Mucosa of rectum (tissue), 2 donors: ENCODE measurements at regions not wholly inside any gene's neighbourhood (a gene's known extent, or its start where the extent isn't known, plus 50 kb on each side); places are given as distances from the start of the nearest gene placed in this dataset.

Experiments
- H3K27ac ChIP-seq, 2 donors: one replicate each; pipeline ENCODE4 v1.7.0; 2013; ENCODE audit warnings: inconsistent platforms in 2 of 2, low read depth in 2 of 2, low read length in 2 of 2
- H3K27me3 ChIP-seq, 2 donors: one replicate each; pipeline ENCODE4 v1.7.0; 2013; ENCODE audit warnings: low read length in 2 of 2; ENCODE audit not compliant: control insufficient read depth in 2 of 2, insufficient read depth in 2 of 2
- H3K36me3 ChIP-seq, 2 donors: one replicate each; pipeline ENCODE4 v1.7.0; 2013; ENCODE audit warnings: low read length in 2 of 2; ENCODE audit not compliant: control insufficient read depth in 2 of 2, insufficient read depth in 2 of 2
- H3K4me1 ChIP-seq, 2 donors: one replicate each; pipeline ENCODE4 v1.7.0; 2013; ENCODE audit warnings: low read length in 2 of 2, mild to moderate bottlenecking in 1 of 2; ENCODE audit not compliant: control insufficient read depth in 2 of 2, insufficient read depth in 2 of 2
- H3K4me3 ChIP-seq, 2 donors: one replicate each; pipeline ENCODE4 v1.7.0; 2013; ENCODE audit warnings: low read length in 2 of 2
- H3K9ac ChIP-seq, 2 donors: one replicate each; pipeline ENCODE4 v1.7.0; 2013; ENCODE audit warnings: low read length in 2 of 2, low read depth in 1 of 2, mild to moderate bottlenecking in 1 of 2
- H3K9me3 ChIP-seq, 2 donors: one replicate each; pipeline ENCODE4 v1.7.0; 2013; ENCODE audit warnings: low read length in 2 of 2; ENCODE audit not compliant: control insufficient read depth in 2 of 2
- donor health status: healthy.
- donor health status: Normal muscosa, but diverticular disease.

DNA sequence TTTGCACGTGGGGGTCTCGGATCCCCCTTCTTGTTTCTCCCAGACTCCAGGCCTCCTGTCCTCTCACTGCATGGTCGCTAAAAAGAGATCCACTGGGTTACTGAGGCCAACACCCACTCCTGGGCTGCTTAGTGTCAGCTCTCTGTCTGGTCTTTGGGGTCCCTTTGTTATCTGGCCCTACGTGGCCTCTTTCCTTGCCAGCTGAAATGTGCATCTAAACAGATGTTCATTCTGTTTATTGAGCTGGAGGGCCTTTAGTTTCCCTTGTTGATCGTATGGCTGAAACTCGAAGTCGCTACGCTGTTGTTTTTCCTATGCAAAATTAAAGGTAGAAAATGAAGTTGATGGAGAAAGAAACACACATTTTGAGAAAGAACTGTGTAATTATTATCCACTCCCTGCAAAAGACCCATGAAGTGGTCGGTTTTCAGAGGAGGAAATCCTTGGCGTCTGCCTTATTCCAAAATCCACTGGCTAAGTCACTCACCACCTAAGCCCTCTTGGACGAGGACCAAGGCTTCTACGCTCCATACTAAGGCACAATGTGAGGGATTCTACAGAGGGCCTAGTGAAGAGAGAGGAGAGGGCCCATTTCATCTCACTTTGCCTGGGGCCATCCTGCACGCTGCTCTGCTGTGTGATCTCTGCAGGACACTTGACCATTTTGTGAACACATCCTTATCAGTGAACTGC, 105.3 kb downstream of the GLI2 start:
- H3K4me3 ChIP-seq = no peak overlapping the region

DNA sequence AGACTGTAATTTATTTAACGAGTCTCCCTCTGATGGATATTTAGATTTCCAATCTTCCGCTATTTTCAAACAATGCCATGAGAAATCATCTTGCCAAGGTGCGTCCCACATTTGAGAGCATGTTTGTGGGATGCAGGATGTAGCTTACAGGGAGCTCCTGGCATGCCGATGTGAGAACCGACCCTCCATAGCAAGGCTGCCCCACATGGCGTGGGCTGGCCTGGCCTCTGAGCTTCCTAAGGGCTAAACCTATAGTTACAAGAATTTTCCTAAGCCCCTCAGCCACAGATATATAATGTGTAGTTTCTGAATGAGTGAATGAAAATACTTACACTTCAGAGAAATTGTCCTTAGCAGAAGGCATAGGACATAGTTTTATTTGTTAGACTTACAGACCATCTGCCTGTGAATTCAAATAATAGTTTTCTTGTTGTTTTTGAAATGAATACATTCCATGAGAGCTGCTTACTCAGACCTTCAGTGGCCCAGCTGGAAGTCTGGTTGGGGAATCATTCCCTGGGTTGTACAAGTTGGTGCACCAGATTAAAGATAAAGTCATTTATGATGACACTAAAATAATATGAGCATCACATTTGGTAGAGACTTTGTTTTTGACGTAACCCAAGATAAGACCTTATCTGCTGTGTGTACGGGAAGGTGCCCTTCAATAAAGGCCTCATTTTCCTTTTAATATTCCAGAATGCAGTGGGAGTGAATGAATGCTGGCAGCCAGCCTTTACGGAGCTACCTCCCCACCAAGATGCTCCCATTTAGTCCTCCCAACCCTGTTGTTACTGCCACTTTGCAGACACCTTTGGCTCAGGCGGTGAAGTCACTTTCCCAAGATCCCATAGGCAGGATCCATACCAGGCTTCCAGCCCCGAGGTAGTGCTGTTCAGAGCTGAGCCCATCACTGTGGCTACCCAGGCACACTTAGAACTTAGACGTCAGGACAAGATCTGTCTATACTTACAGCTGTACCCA, 107.1 kb downstream of the GLI2 start:
- no peak overlapping the region for H3K27ac ChIP-seq
- no peak overlapping the region for H3K4me3 ChIP-seq
- no peaks in the 10 kb centered on the region for H3K36me3 ChIP-seq
- H3K4me1 ChIP-seq = no peaks in the 10 kb centered on the region
- H3K9me3 ChIP-seq = no peaks in the 10 kb centered on the region
- H3K27me3 ChIP-seq = peaks cover 0 to 9% of the 10 kb centered on the region in 2 donors
- H3K9ac ChIP-seq = no peak overlapping the region

More for the DNA sequence above, 105.3 kb downstream of the GLI2 start:
- Histone ChIP-seq H3K9ac (no peak overlapping the region), H3K27ac (no peak overlapping the region), H3K4me1 (no peaks in the 10 kb centered on the region), H3K9me3 (no peaks in the 10 kb centered on the region), H3K36me3 (no peaks in the 10 kb centered on the region), H3K27me3 (peaks cover 0 to 9% of the 10 kb centered on the region in 2 donors)

DNA sequence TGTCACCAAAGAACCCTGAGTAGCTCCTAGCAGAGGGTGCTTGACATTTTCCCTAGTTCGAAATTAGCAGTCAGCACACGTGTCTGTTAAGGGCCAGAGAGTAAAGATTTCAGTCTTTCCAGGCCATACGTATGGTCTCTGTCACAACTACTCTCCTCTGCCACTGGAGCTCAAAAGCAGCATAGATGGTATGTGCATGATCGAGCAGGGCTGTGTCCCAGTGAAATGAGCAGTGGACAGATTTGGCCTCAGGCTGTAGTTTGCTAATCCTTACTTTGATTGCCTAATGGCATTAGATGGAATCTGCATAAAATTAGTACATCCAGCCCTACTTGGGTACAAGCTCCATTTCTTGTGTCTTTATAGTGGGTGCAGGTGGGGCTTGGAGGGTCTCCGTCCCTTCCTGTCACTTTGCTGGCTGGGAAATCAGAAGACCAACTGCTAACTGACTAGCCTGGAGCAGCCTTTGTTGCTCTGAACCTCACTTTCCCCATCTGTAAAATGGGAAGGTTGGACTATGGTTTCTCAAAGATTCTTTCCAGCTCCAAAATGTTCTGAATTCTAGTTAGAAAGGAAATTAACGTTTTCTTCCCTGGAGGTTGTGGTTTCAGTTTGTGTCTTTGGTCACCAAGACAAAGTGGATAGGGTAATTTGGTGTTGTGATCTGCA, 108.5 kb downstream of the GLI2 start:
- Histone ChIP-seq H3K4me3 (no peak overlapping the region), H3K9me3 (no peaks in the 10 kb centered on the region), H3K27me3 (peaks cover 0 to 9% of the 10 kb centered on the region in 2 donors), H3K27ac (no peak overlapping the region), H3K4me1 (no peaks in the 10 kb centered on the region), H3K9ac (no peak overlapping the region), H3K36me3 (no peaks in the 10 kb centered on the region)

DNA sequence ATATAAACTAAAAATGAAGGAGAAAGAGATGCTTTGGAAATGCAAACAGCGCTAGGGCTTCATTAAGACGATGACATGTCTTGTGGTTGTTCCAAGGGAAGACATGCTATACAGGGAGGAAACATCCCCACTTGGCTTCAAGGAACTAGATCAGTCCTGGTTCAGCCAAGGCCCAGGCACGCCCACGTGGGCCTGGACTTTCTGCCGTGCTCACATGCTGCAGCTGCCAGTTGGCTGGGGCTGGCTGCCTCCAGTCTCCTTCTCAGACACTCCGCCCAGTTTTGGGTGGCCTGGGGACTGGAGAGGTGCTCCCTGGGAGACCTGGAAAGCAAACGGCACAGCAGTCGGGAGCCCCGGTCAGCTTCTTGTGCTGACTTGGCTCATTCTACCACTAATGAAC, 109.6 kb downstream of the GLI2 start:
- no peak overlapping the region for H3K4me3 ChIP-seq
- H3K36me3 ChIP-seq = no peaks in the 10 kb centered on the region
- no peaks in the 10 kb centered on the region for H3K9me3 ChIP-seq
- no peaks in the 10 kb centered on the region for H3K4me1 ChIP-seq
- H3K27ac ChIP-seq = no peak overlapping the region
- H3K27me3 ChIP-seq = peaks cover 0 to 9% of the 10 kb centered on the region in 2 donors
- H3K9ac ChIP-seq = no peak overlapping the region

DNA sequence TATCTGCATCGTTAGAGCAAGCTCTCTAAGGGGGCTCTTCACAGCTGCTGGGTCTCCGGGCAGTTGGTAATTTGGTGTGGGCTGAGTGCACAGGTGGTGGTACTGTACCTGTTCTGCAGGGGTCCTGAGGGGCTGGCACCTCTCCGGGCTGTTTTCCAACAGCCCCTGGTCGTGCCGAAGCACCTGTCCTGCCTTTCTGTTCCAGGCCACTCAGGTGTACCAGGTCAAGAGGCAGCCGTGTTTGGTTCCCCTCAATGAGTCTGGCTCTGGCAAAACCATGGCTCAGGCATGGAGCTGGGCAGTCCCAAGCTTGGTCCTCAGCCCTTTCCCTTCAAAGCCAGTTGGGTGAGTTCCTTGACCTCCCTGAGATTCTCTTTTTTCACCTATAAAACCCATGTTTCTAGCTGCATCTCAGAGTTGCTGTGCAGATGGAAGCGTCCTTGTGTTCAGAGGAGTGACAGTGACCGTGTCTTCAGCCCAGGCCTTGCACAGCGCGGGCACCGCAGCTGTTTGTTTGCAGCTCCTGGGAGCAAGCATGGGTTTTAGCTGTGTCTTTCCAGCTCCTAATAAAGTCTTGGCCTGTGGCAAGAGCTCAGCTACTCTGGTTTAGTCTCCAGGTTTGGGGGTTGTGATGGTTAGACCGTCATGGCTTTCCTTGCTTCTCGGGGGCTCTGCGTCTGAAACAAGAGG, 110.9 kb downstream of the GLI2 start:
- Histone ChIP-seq H3K4me3 (no peak overlapping the region), H3K4me1 (no peaks in the 10 kb centered on the region), H3K36me3 (no peaks in the 10 kb centered on the region), H3K27me3 (peaks cover 0 to under 1% of the 10 kb centered on the region in 2 donors), H3K9ac (no peak overlapping the region), H3K9me3 (no peaks in the 10 kb centered on the region), H3K27ac (no peak overlapping the region)

DNA sequence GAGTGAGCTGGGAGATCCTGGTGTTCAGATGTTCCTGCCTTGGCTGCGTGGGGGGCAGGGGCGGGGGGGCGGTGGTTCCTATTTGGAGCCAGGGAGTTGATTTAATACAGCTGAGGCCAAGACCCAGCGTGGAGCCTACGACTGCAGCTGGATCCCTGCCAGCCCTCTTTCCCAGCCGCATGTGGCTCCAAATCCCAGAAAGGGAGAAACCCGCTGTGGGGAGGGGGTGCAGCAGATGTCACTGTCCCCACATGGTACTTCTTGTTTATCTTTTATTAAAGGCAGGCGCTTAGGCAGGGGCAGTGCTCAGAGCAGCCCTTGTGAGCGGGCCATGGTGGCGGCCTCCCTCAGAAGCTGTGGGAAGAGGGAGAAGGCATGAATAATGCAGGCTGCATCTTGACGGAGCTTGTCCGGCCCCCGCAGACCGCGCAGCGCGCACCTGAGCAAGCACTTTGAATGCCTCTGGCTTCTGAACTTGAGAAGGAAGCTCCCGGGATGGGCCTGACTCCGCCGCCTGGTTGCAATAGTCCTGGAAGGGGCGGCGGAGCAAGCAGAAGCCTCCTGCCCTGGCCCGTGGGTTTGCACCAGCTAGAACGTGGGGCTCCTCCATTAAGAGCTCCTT, 112.1 kb downstream of the GLI2 start:
- no peak overlapping the region for H3K4me3 ChIP-seq
- no peaks in the 10 kb centered on the region for H3K4me1 ChIP-seq
- H3K36me3 ChIP-seq = no peaks in the 10 kb centered on the region
- no peak overlapping the region for H3K27ac ChIP-seq
- H3K27me3 ChIP-seq = no peaks in the 10 kb centered on the region
- H3K9ac ChIP-seq = no peak overlapping the region
- H3K9me3 ChIP-seq = no peaks in the 10 kb centered on the region

DNA sequence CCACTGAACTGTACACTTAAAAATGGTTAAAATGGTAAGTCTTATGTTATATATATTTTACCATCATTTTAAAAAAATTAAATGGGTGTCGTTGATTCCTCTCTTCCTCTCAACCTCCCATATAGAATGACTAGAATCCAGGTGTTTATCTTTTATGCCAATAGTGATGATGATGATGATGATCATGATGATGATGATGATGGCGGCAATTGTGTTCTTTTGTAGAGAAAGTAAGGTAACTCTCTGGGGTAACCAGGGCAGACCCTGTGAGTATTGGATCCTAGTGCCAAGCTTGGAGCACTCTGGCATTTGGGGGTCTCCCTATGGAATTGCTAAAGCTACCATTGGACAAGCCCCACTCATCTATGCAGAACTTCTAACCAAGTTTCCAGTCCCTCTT, 113.6 kb downstream of the GLI2 start:
- Histone ChIP-seq H3K9ac (no peak overlapping the region), H3K36me3 (no peaks in the 10 kb centered on the region)

DNA sequence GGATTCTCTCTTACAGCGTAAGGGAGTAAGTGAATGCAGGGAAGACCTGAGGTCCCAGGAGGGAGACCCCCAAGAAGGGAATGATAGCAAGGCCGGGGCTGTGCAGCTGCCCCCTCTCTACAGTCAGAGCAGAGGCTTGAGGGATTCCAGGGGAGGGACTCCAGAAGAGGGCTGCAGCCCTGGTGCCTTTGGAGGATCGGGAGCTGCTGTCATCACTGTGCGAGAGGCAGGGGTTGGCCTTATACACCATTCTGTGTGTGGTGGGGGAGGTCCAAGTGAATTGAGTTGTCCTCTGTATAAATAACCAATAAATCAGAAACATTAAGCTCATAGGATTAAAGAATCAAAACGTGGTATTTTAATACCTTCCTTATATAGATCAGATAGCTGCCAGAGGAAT, 114.9 kb downstream of the GLI2 start:
- no peak overlapping the region for H3K4me3 ChIP-seq
- H3K9me3 ChIP-seq = no peaks in the 10 kb centered on the region
- H3K27me3 ChIP-seq = no peaks in the 10 kb centered on the region
- no peaks in the 10 kb centered on the region for H3K36me3 ChIP-seq
- H3K9ac ChIP-seq = no peak overlapping the region
- no peak overlapping the region for H3K27ac ChIP-seq
- no peaks in the 10 kb centered on the region for H3K4me1 ChIP-seq

More for the DNA sequence above, 113.6 kb downstream of the GLI2 start:
- H3K27me3 ChIP-seq = no peaks in the 10 kb centered on the region
- H3K27ac ChIP-seq = no peak overlapping the region
- H3K9me3 ChIP-seq = no peaks in the 10 kb centered on the region
- H3K4me3 ChIP-seq = no peak overlapping the region
- no peaks in the 10 kb centered on the region for H3K4me1 ChIP-seq

DNA sequence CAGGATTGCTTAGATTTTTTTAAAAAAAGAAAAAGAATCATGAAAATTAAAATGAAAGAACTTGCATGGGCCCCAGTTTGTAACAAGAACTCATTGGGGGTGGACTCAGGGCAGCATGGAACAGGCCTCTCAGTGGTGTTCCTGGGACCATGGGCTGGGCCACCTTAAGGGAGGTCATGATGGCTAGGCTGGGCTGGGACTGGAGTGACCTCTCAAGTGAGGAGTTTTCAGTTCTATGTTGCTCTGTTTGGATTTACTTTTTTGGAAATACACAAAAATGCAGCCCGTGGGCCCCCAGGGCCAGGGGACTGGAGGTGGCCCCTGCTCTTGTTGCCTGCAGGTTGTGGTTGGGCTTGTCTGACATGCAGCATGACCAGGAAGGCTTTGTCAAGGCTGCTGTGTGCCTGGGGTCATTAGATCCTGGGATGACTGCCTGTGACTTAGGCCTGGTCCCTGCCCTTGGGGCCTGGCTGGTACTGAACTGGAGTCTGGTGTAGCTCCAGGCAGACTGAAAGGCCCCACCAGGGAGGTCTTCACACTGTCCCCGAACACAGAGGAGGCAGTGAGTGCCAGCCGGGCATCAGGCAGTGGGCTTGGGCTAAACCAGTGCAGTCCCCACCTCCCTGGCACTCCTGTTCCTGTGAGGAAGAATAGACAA, 115.6 kb downstream of the GLI2 start:
- H3K27me3 ChIP-seq = no peaks in the 10 kb centered on the region
- H3K27ac ChIP-seq = no peak overlapping the region
- H3K9me3 ChIP-seq = no peaks in the 10 kb centered on the region
- H3K36me3 ChIP-seq = no peaks in the 10 kb centered on the region
- H3K4me3 ChIP-seq = no peak overlapping the region
- H3K4me1 ChIP-seq = no peaks in the 10 kb centered on the region
- no peak overlapping the region for H3K9ac ChIP-seq
